GM23248 (cell line): ENCODE measurements at regions not wholly inside any gene's neighbourhood (a gene's known extent, or its start where the extent isn't known, plus 50 kb on each side); places are given as distances from the start of the nearest gene placed in this dataset.

ENCODE experiments used
- EZH2 ChIP-seq: fragments of 200-600 bp; sonication (generic); IDR thresholded peaks from 2 replicates; pipeline ENCODE4 v1.6.1; 2018; ENCODE audit warnings: antibody characterized with exemption, mild to moderate bottlenecking; ENCODE audit not compliant: insufficient read depth, poor library complexity, severe bottlenecking
- EZH2phosphoT487 ChIP-seq: fragments of 200-600 bp; sonication (generic); IDR thresholded peaks from 2 replicates; pipeline ENCODE4 v1.6.1; 2018; ENCODE audit warnings: antibody characterized with exemption, moderate library complexity, mild to moderate bottlenecking, low read depth; ENCODE audit not compliant: insufficient read depth

- TF ChIP-seq EZH2: no peak
- TF ChIP-seq EZH2phosphoT487: no peak
Observed at GRCh38 chr3:177917234-177917861, 618.9 kb upstream of the KCNMB2 start.
